ENCODE measurements at regions not wholly inside any gene's neighbourhood (a gene's known extent, or its start where the extent isn't known, plus 50 kb on each side); places are given as distances from the start of the nearest gene placed in this dataset.

DNA sequence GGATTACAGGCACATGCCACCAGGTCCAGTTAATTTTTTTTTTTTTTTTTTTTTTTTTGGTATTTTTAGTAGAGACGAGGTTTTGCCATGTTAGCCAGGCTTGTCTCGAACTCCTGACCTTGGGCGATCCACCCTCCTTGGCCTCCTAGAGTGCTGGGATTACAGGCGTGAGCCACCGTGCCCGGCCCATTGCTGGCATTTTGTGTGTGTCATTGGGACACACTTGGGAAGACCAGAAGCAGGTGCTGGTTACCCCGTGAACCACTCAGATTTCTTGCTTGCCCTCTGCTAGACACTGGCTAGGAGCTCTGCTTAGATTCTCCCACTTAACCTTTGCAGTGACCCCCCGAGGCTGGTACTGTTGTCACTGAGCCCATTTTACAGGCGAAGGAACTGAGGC, 229.3 kb downstream of the IRF8 start:
- Histone ChIP-seq H3K27ac (ENCODE audit: control insufficient read depth, insufficient read depth, low read length) (no peak overlapping the region), H3K79me2 (ENCODE audit: control insufficient read depth, insufficient read depth, low read length) (no peaks in the 10 kb centered on the region), H2AFZ (ENCODE audit: control insufficient read depth, low read length) (no peak overlapping the region), H3K4me1 (ENCODE audit: control insufficient read depth, extremely low read depth, insufficient read depth, low read length) (no peaks in the 10 kb centered on the region), H3K36me3 (ENCODE audit: control insufficient read depth in 2 of 2, extremely low read depth in 1 of 2, insufficient read depth in 2 of 2, low read length in 2 of 2) (no peaks in the 10 kb centered on the region), H3K9me3 (ENCODE audit: control insufficient read depth, low read depth, low read length) (no peaks in the 10 kb centered on the region), H3K4me2 (ENCODE audit: control insufficient read depth, extremely low read depth, insufficient read depth, low read depth, low read length) (no peak overlapping the region), H3K9ac (ENCODE audit: control insufficient read depth, extremely low read depth, insufficient read depth, low read length) (no peak overlapping the region), H3K27me3 (ENCODE audit: control insufficient read depth, extremely low read depth, insufficient read depth, low read length) (no peaks in the 10 kb centered on the region), H3K4me3 (ENCODE audit: control insufficient read depth in 2 of 3, extremely low read depth in 1 of 3, insufficient read depth in 2 of 3, low read depth in 1 of 3, low read length in 3 of 3) (no peak overlapping the region), H4K20me1 (ENCODE audit: control insufficient read depth, extremely low read depth, insufficient read depth, low read length) (no peaks in the 10 kb centered on the region), H3K9me1 (ENCODE audit: control insufficient read depth, extremely low read depth, insufficient read depth, low read length) (no peaks in the 10 kb centered on the region)
- dilution Hi-C loops (cut with MboI; ENCODE audit: extremely low pct_ligation_motif_present, low sequenced_read_pairs), result no loop called here
- DNase-seq (ENCODE audit: low read depth, low spot score), result no peak
- TF ChIP-seq, protein P1, sequence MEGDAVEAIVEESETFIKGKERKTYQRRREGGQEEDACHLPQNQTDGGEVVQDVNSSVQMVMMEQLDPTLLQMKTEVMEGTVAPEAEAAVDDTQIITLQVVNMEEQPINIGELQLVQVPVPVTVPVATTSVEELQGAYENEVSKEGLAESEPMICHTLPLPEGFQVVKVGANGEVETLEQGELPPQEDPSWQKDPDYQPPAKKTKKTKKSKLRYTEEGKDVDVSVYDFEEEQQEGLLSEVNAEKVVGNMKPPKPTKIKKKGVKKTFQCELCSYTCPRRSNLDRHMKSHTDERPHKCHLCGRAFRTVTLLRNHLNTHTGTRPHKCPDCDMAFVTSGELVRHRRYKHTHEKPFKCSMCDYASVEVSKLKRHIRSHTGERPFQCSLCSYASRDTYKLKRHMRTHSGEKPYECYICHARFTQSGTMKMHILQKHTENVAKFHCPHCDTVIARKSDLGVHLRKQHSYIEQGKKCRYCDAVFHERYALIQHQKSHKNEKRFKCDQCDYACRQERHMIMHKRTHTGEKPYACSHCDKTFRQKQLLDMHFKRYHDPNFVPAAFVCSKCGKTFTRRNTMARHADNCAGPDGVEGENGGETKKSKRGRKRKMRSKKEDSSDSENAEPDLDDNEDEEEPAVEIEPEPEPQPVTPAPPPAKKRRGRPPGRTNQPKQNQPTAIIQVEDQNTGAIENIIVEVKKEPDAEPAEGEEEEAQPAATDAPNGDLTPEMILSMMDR (optimal IDR thresholded peaks at IDR 0.05 in 1 of 3, IDR thresholded peaks at IDR 0.05 in 1 of 3, conservative IDR thresholded peaks at IDR 0.05 in 1 of 3; ENCODE audit: extremely low read depth in 1 of 3, insufficient read depth in 2 of 3, low read length in 3 of 3), result no peak
- no peak for TF ChIP-seq EZH2 (IDR thresholded peaks at IDR 0.05; ENCODE audit: low read length)
- FAIRE-seq, result no peak

DNA sequence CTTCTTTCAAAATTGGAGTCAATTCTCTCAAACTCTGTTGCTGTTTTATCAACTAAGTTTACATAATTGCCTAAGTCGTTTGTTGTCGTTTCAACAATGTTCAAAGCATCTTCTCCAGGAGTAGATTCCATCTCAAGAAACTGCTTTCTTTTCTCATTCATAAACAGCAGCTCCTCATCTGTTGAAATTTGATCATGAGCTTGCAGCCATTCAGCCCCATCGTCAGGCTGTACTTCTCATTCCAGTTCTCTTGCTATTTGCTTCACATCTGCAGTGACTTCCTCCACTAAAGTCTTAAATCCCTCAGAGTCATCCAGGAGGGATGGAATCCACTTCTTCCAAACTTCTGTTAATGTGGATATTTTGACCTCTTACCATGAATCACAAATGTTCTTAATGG, 230.6 kb downstream of the IRF8 start:
- TF ChIP-seq, protein P1 (optimal IDR thresholded peaks at IDR 0.05 in 1 of 3, IDR thresholded peaks at IDR 0.05 in 1 of 3, conservative IDR thresholded peaks at IDR 0.05 in 1 of 3; ENCODE audit: extremely low read depth in 1 of 3, insufficient read depth in 2 of 3, low read length in 3 of 3), result no peak
- no peak for TF ChIP-seq EZH2 (IDR thresholded peaks at IDR 0.05; ENCODE audit: low read length)
- no peaks in the 10 kb centered on the region for H3K9me1 ChIP-seq (ENCODE audit: control insufficient read depth, extremely low read depth, insufficient read depth, low read length)
- no peaks in the 10 kb centered on the region for H4K20me1 ChIP-seq (ENCODE audit: control insufficient read depth, extremely low read depth, insufficient read depth, low read length)
- dilution Hi-C loops (cut with MboI; ENCODE audit: extremely low pct_ligation_motif_present, low sequenced_read_pairs), result no loop called here
- no peaks in the 10 kb centered on the region for H3K36me3 ChIP-seq (ENCODE audit: control insufficient read depth in 2 of 2, extremely low read depth in 1 of 2, insufficient read depth in 2 of 2, low read length in 2 of 2)
- peaks cover 5% of the 10 kb centered on the region for H3K9me3 ChIP-seq (ENCODE audit: control insufficient read depth, low read depth, low read length)
- no peaks in the 10 kb centered on the region for H3K4me1 ChIP-seq (ENCODE audit: control insufficient read depth, extremely low read depth, insufficient read depth, low read length)
- H3K79me2 ChIP-seq (ENCODE audit: control insufficient read depth, insufficient read depth, low read length), result no peaks in the 10 kb centered on the region
- H2AFZ ChIP-seq (ENCODE audit: control insufficient read depth, low read length), result no peak overlapping the region
- no peak for DNase-seq (ENCODE audit: low read depth, low spot score)
- H3K27ac ChIP-seq (ENCODE audit: control insufficient read depth, insufficient read depth, low read length), result no peak overlapping the region
- H3K4me3 ChIP-seq (ENCODE audit: control insufficient read depth in 2 of 3, extremely low read depth in 1 of 3, insufficient read depth in 2 of 3, low read depth in 1 of 3, low read length in 3 of 3), result no peak overlapping the region
- H3K27me3 ChIP-seq (ENCODE audit: control insufficient read depth, extremely low read depth, insufficient read depth, low read length), result no peaks in the 10 kb centered on the region
- H3K9ac ChIP-seq (ENCODE audit: control insufficient read depth, extremely low read depth, insufficient read depth, low read length), result no peak overlapping the region
- no peak overlapping the region for H3K4me2 ChIP-seq (ENCODE audit: control insufficient read depth, extremely low read depth, insufficient read depth, low read depth, low read length)
- FAIRE-seq, result no peak

All from keratinocyte (primary cell).